ENCODE measurements at regions not wholly inside any gene's neighbourhood (a gene's known extent, or its start where the extent isn't known, plus 50 kb on each side); places are given as distances from the start of the nearest gene placed in this dataset.

DNA sequence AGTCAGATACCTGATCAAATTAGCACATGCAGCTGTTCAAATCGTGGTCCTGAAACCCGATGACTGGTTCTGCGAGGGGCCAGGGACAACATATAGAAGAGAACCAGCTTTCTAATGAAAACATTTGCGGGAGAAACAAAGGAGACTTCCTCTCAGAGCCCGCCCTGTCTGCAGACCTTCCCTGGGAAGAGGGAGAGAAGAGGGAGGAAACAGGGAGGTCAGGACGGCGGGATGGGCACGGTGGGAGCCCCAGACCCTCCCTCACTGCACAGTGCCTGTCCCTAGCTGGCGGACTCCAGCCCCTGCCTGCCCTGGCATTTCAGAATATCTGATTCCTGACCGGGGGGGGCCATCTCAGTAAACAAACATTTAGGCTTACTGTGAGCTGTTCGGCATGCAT, 317.3 kb downstream of the FOXL1 start:
- TF ChIP-seq, protein P1, sequence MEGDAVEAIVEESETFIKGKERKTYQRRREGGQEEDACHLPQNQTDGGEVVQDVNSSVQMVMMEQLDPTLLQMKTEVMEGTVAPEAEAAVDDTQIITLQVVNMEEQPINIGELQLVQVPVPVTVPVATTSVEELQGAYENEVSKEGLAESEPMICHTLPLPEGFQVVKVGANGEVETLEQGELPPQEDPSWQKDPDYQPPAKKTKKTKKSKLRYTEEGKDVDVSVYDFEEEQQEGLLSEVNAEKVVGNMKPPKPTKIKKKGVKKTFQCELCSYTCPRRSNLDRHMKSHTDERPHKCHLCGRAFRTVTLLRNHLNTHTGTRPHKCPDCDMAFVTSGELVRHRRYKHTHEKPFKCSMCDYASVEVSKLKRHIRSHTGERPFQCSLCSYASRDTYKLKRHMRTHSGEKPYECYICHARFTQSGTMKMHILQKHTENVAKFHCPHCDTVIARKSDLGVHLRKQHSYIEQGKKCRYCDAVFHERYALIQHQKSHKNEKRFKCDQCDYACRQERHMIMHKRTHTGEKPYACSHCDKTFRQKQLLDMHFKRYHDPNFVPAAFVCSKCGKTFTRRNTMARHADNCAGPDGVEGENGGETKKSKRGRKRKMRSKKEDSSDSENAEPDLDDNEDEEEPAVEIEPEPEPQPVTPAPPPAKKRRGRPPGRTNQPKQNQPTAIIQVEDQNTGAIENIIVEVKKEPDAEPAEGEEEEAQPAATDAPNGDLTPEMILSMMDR (IDR thresholded peaks at IDR 0.05): no peak
- TF ChIP-seq ZFX (IDR thresholded peaks at IDR 0.05; ENCODE audit: borderline replicate concordance): no peak
- H3K27ac ChIP-seq: no peak overlapping the region

DNA sequence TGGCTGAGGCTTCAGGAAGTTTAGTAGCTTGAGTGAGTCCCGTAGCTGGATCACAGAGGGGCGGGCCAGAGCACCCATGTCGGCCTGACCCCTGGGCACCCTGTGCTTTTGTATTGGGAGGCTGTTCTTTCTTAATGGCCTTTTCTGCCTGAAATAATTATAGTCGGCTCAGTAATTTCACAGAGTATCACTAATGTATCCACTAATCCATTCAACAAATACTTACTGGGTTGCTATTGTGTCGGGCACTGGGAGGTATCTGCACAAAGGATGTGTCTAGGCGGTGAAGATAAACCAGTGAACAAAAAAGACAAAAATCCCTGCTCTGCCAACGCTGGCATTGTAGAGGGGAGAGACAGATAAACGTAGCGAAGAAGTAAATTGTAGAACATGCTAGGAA, 318.6 kb downstream of the FOXL1 start:
- TF ChIP-seq ZFX (IDR thresholded peaks at IDR 0.05; ENCODE audit: borderline replicate concordance): no peak
- TF ChIP-seq, protein P1 (IDR thresholded peaks at IDR 0.05): no peak
- H3K27ac ChIP-seq: no peak overlapping the region

DNA sequence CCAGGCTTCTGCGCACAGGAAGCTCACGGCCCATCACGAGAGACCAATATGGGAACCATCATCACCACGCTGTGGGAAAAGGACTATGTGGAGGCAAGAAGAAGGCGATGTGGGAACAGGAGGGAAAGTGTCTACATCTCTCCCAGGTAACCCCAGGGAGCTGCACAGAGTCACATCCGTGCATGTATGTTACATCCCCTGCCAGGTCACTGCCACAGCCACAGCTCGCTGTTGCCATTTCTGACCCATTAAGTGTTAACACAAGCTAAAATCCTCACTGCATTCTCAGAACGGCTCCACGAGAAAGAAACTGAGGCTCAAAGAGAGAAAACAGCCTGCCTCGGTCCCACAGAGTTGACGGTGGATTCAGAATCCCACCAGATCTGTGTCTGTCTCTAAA, 319.1 kb downstream of the FOXL1 start:
- no peak for TF ChIP-seq ZFX (IDR thresholded peaks at IDR 0.05; ENCODE audit: borderline replicate concordance)
- TF ChIP-seq, protein P1 (IDR thresholded peaks at IDR 0.05): no peak

DNA sequence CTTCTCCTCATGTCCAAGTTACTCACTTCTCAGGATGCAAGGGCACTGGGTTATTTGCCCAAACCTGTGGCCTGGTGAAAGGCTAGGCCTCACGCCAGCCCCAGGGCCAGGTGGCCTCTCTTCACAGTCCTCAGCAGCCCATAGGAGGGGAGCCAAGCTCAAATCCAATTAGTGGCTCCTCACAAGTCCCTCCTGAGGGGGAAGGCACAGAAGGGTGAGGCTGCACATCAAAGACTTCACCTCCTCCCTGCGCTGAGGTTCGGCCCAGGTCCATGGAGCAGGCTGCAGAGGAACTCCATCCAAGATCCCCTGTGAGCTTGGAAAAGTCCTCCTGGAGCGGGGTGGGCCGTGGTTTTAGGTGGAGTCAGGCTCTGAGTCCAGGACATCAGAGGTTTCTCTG, 320.0 kb downstream of the FOXL1 start:
- no peak for TF ChIP-seq ZFX (IDR thresholded peaks at IDR 0.05; ENCODE audit: borderline replicate concordance)
- TF ChIP-seq, protein P1 (IDR thresholded peaks at IDR 0.05): no peak
- no peak overlapping the region for H3K27ac ChIP-seq

More for the DNA sequence above, 319.1 kb downstream of the FOXL1 start:
- no peak overlapping the region for H3K27ac ChIP-seq

DNA sequence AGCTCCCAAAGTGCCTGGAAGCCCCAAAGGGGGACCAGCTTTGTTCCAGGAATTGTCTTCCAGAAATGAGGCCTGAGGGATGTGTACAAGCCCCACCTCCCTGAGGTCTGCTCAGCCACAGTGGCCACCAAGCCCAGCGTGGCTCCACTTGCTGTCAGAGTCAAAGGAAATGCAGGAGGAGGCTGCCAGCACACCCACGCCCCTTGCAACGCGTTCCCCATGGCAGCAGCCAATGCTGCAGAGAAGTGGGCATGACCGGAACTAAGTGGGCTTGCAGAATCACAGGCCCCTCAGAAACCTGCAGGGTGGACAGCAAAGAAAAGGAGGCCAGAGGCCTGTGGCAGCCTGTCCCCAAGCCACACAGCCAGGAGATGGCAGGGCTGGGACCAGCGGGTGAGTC, 320.8 kb downstream of the FOXL1 start:
- TF ChIP-seq, protein P1 (IDR thresholded peaks at IDR 0.05): no peak
- no peak for TF ChIP-seq ZFX (IDR thresholded peaks at IDR 0.05; ENCODE audit: borderline replicate concordance)
- H3K27ac ChIP-seq: no peak overlapping the region

DNA sequence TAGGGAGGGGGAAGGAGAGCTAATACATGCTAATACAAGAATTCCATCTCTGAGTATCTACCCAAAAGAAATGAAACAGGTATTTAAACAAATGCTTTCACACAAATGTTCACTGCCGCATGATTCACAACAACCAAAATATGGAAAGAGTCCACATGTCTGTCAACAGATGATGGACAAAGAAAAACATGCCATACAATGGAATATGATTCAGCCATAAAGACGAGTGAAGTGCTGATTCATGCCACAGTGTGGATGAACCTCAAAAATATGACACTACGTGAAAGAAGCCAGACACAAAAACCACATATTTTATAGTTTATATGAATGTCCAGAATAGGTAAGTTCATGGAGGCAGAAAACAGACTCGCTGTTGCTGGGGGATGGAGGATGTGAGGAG, 321.4 kb downstream of the FOXL1 start:
- no peak overlapping the region for H3K27ac ChIP-seq
- TF ChIP-seq ZFX (IDR thresholded peaks at IDR 0.05; ENCODE audit: borderline replicate concordance): no peak
- TF ChIP-seq, protein P1 (IDR thresholded peaks at IDR 0.05): no peak

DNA sequence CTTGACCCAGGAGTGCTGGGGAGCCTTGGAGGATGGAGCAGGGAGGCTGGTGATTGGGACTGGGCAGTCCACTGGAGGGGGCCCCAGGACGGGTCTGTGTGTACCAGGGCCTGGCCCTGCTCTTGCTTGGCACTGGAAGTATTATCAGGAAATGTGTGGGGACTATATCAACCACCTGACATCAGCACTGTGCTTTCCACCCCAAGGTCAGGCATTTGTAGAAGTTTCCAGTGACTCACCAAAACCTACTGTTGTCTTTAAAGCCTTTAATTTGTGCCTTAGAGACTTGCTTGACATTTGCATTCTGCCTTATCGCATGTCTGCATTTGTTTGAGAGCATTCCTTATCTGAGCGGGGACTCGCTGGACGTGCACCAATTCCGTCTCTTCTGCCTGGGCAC, 323.1 kb downstream of the FOXL1 start:
- TF ChIP-seq, protein P1 (IDR thresholded peaks at IDR 0.05): no peak
- TF ChIP-seq ZFX (IDR thresholded peaks at IDR 0.05; ENCODE audit: borderline replicate concordance): no peak
- no peak overlapping the region for H3K27ac ChIP-seq

Measured in 22Rv1 (cell line).